Activated naive CD4-positive, alpha-beta T cell (primary cell): ENCODE measurements at regions not wholly inside any gene's neighbourhood (a gene's known extent, or its start where the extent isn't known, plus 50 kb on each side); places are given as distances from the start of the nearest gene placed in this dataset.
"Not testable (repeated sequence)": the region's sequence is repeated elsewhere in the genome, so short reads cannot be mapped to it uniquely, and the experiment has no call there.

Experiments used
- DNase-seq, 4 experiments: peaks; one replicate each; lab custom pipeline; 2025; lab: John Stamatoyannopoulos, UW

DNA sequence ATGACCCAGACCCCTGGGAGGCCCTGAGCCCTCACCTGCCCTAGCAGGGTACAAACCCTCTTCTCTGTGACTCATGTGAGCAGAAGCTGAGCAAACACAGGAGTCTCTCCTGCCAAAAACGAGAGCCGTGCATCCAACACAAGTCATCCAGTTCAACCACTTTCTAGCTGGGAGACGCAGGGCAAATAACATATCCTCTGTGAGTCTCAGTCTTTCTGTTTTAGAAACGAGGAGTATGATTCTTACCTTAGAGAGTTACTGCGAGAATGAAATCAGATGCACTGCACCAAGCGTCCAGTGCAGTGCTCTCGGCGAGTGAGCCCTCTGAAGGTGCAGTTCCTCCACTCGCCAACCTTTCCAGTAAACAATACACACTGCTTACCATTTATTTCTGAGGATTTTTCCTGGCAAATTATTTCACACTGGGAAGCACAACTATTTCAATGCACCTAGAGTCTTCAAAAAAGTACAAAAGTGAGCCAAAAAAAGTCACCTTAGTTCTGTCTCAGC lies 331.8 kb upstream of the MYT1L start:
- no peak for DNase-seq

DNA sequence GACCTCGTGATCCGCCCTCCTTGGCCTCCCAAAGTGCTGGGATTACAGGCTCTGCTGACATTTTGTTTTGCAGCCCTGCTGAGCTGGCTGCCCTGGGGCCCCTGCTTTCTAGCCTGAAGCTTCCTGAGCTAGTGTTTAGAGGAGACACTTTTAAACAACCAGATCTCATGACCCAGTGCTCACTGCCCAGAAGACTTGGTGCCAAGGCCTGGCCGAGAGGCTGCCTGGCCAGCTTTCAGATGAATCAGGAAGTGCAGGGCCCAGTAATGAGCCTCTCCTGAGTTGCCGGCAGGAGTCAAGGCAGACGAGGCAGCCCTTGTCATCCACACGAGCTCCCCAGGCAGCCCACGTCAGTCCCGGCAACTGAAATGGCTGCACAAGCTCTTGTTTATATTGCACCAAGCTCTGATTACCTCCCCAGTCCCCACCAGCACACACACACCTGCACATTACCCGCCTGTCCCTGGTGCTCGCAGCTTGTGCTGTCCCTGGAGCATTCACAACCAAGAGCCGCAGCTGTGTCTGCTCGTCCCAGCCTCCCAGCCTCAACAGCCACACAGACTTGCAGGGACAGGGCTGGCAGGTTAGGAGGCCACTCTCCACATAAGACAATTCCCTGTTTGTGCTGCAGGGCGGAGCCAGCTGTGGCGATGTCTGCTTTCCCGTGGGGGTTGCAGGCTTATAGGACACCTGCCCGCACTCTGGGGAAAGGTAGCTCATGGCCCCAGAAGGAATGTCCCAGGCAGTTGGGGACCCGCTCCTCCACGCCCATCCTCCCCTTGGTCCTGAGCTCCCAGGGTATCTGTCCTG lies 331.2 kb upstream of the MYT1L start:
- DNase-seq = no peak

DNA sequence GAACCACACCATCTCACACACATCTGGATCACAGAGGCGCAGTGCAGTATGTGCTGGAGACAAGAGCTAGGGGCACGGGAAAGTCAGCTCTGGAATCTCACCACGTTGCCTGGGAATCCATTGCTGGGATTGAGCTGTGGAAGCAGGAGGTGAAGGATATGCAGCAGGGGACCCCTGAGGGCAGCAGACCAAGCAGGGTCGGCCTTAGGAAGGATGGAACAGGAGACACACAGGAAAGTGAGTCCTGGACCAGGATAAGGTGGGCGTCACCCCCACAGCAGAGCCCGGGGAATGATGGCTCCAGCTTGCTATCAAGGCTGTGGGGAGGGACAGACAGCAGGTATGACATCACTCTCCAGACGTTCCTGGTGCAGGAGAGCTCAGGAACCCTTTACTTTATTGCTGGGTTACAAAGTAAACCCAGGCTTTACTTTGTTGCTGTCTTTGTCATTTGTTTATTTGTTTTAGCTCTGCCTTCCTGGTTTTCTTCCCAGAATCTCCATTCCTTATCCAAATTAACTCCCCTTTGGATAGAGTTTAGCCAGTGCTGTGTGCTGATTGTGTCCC lies 329.8 kb upstream of the MYT1L start:
- DNase-seq = no peak

DNA sequence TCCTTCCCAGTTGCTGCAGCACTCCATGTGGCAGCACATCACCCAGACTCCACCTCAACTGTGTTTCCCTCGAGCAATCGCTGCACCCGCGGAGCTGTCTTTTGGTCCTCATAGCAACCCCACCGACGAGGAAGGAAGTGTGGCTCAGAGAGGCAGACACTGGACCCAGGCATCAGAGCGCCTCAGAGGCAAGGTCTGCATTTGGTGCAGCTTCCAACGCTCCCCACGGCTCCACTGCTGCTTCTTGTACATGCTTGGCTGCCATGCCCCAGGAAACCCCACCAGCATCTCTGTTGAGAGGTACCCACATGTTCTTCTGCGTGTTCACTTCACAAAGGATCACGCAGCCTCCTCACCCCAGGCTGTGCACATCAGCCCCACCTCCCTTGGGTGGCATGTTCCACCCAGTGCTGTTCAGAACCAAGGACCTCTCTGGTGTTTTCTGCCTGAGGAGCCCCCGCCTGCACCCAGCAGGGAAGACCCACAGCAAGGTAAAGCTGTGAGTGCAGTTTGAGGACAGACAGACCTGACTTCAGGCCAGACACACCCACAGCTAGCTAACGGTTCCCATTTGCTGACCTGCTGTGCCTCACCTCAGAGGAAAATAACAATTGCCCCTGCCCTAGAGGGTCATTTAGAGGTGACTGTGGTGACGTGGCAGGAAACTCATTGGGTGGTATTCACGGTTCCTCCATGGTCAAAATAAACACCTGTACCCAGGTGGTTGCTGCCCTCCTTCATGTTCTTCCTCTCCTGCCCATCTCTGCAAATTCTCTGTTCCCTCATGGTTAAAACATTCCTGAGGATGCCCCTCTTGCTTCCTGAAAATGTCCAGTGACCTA lies 326.3 kb upstream of the MYT1L start:
- DNase-seq = no peak

DNA sequence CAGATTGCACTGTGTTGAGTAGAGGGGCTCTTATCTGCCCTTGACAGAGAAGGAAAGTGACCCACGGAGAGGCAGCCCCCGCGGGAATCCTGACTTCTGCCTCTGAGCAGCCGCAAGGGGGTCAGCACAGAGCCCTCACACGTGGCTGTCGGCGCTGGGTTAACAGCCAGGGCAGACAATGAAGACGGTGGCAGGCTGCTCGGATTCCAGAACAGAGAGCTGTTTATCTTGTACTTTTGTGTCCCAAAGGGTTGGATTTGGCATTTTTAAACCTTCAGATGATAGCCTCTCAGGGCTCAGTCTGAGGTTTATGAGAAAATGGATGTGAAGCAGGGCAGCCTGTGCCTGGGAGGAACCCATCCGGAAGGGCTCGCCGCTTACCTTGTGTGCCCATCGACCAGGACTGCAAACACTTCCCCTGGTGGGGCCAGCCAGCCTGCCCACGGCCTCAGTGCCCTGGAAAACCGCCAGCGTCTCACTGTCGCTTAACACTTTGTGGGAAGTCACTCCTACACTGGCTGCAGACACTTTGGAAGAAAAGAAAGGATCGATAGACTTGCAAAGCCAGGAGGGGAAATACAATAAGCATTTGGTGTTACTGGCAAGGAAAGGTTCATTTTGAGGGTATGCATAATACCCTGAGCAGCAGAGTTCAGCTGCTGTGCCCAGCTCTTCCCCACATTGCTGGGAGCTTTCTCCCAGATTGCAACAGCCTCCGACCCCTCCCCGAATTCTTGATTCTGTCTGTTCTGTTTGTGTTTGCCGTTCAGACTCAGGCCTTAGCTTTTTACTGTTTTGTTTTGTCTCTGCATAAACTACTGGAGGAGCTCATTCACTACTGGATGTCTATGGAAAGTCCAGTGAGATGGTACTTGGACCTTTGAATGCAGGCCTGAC lies 325.3 kb upstream of the MYT1L start:
- DNase-seq = no peak

DNA sequence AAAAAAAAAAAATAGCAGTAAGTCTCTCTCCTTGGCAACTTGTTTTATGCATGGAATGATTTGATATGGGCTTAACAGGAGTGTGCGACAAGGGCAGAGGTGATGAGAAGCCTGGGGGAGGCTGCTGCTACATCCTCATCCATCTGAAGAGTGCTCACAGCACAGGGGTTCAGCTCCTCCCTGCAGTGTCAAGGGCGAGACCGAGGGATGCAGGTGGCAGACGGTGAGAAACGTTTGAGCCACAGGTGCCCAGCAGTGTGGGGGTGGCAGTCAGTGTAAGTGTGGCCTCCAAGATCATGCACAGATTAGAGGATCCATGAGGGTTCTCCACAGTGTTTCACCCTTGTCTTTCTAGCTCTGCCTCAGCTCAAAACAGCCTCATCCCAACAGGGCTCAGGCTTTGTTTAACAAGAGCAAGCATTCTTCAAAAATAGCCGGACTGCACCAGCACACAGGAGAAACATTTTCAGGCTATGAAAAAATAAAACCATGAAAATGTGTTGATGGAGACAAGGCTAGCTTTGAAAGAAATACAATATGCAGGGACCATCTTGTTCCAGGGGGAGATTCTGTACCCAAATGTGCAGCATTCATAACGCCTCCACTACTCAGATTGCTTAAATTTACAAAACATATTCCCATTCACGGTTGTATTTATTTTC lies 324.5 kb upstream of the MYT1L start:
- DNase-seq = no peak

DNA sequence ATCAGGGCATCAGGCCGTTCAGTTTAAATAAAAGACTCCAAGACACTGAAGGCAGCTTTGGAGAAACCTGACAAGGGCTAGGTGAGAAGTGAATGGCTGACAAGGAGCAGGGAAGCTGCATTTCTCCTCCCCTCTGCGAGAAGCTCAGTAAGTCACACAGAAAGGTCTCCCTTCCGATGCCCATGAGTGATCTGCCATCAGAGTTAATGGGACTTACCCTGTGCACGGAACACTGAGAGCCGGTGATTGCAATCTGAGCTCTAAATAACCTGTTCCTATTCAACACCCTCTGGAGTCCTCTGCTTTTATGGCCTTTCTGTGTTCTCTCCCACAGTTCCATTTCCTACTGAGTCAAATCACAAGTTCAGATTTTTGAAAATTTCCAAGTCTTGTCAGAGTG lies 322.2 kb upstream of the MYT1L start:
- DNase-seq = no peak

DNA sequence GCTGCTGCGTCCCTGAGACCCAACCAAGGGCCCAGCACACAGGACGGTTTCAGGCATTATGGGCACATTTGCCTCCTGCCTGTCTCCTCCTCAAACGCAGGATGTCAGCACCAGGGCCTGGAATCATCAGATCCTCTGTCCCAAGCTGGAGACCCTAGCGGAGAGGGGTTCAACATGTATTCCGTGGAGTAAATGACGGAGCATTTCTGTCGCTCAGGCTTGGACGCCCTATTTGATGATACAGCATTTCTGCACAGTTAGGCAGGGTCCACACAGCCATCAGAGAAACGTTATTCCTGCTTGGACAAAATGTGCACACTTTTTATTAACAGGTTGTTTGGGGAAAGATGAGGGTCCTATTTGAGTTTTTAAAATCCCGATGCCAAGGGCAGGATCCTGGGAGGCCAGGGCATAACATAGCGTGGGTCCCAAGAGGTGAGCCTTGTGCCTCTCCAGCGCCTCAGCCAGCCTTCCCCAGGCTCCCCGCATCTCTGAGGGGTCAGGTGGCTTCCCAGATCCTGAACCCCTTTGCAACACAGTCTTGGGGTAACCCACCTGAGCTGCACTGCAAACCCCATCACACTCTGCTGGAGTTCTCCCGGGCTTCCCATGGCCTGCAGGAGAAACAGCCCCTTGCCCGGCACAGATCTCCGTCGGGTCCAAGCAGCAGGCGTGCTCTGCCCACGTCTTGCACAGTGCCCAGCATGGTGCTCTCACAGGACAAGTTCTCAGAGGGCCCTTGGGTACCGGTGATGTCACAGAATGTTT lies 319.7 kb upstream of the MYT1L start:
- no peak for DNase-seq

DNA sequence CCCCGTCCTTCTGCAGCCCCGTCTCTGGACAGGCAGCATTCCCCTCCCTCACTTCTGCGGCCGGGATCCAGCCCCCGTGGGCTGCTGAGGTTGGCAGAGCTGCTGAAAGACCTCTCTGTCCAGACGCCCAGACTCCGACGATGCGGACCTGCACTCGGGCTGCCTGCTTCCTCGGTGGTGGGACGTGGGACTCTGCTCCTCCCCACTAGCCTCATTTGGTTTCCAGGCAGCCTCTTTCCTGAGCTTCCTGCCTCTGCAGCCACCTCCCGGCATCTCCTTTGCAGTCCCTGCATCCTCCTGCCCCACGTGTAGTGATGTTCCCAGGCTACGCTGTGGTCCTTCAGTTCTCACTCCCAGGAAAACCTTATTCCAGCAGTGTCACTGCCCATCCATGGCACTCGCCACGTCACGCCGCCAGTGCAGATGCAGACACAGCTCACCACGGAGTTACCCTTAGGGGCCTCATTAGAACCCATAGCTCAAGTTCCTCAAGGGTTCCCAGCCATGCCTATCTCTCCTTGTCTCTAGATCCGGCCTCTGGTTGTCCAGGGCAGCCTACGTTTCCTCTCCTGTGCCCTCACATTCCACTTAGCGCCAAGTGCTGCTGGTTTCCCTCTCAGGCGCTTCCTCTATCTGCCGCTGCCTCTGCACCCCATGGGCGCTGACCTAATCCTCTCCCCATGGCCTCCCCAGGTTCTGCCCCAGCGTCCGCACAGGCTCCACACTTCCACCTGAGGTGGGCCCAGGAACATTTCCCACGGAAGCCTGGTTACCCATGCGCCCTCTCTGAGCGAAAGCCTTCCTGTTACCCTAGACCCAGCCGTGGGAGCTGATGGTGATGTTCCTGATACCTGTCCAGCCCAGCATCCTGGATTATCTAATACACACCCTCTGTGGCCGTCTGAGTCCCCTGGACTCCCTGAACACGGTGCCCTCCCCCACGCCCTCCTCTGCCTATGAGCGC lies 318.3 kb upstream of the MYT1L start:
- no peak for DNase-seq

DNA sequence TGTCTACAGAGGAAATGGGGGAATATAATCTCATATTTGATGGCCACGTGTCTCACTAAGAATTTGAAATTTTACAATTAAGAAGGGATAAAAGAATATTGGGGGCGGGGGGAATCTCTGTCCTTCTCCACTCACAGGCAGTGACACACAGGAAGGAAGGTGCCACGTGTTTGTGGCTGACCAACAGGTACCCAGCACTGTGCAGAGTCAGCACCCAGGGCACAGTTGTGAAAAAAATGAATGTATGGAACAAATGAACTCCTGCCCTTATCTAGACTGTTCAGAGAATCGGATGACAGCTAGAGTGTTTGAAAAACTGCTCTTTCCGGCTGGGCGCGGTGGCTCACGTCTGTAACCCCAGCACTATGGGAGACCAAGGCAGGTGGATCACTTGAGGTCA lies 317.0 kb upstream of the MYT1L start:
- DNase-seq = no peak

DNA sequence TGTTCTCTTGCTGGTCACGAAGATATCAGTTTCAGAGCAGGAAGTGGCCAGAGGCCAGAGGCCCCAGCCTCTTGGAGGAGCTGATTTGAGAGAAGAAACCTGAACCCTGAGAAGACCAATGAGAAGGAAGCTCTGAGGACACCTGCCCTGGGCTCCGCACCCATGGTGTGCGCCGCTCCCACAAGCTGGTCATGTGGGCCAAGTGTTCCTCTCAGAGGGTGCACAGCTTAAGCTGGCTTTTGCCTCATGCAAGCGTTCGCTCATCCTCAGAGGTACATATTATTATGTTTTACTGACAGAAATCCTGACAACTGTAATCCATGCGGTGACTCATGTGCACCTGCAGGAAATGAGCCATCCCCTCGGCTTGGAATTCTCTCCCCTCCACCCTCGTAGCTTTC lies 316.1 kb upstream of the MYT1L start:
- peak in 1 of 4 experiments; percentile 20 for DNase-seq

DNA sequence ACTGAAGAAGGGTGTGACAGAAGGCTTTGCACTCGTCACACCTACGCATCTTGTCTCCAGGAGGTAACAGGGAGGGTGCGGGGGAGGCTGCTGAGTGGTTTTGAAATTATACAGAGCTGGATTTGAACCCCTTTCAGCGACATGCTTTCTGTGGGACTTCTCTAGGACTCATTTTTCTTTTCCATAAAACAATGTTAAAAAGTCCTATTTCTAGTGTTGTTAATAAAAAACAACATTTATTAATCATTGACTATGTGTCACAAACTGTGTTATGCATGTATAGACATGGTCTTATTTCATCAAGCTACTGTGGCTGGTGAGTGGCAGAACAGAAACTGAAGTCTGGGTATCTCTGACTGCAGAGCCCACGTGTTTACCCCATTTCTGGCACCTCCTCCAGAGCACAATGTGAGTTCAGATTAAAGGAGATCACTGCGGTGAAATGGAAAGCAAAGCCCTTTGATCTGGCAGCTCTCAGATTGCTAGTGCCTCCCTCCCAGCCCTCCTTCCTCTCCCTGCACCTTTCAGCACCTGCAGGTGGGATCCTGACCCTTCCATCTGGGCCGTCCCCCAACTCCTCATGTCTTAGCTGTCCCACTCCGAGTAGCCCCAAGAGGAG lies 315.5 kb upstream of the MYT1L start:
- DNase-seq = peak in 2 of 4 experiments; percentile 4 to 29

DNA sequence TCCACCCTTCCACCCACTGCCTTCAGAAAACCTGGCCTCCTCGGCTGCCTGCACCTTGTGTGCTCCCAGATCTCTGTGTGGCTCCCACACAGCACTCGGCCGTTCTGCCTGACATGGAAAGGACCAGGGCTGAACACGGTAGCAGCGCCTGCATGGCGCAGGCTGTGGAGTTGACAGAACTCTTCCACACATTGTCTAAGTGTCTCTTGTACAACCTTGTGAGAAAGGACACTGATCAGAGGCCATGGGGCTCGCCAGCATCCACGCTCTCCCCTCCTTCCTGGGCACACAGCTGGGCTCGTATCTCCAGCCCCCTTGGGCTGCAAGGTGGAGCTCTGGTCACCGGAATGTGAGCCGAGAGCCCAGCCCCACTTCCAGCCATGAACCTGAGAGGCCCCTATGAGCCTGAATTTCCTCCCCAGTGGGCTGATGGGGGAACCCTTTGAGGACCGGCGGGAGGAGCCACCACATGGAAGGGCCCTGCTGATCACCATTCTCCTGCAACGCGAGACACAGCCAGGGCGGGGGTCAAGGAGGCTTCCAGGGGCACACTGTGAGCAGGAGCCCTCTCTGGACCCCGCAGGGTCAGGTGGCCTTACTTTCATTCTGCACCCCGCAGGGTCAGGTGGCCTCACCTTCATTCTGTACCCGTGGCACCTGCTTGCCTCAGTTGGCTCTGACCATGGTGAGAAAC lies 314.2 kb upstream of the MYT1L start:
- DNase-seq = no peak

DNA sequence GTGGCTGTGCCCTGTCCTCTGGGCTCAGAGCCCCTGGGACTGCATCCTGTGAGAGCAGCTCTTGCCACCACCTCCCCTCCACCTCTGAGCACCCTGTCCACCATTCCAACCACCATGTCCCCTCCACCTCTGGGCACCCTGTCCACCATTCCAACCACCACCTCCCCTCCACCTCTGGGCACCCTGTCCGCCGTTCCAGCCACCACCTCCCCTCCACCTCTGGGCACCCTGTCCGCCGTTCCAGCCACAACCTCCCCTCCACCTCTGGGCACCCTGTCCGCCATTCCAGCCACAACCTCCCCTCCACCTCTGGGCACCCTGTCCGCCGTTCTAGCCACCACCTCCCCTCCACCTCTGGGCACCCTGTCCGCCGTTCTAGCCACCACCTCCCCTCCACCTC lies 313.7 kb upstream of the MYT1L start:
- not testable (repeated sequence) for DNase-seq

DNA sequence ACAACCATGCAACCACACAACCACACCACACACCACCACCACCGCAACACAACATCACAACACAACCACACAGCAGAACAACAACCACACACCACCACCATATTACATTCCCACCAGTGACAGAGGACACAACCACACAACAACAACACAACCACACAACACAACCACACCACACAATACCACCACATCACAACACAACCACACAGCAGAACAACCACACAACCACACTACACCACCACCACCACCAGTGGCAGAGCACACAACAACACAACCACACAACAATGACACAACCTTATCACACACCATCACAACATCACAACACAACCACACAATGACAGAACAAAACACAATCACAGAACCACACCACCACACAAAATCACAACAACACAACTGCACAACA lies 313.0 kb upstream of the MYT1L start:
- no peak for DNase-seq

DNA sequence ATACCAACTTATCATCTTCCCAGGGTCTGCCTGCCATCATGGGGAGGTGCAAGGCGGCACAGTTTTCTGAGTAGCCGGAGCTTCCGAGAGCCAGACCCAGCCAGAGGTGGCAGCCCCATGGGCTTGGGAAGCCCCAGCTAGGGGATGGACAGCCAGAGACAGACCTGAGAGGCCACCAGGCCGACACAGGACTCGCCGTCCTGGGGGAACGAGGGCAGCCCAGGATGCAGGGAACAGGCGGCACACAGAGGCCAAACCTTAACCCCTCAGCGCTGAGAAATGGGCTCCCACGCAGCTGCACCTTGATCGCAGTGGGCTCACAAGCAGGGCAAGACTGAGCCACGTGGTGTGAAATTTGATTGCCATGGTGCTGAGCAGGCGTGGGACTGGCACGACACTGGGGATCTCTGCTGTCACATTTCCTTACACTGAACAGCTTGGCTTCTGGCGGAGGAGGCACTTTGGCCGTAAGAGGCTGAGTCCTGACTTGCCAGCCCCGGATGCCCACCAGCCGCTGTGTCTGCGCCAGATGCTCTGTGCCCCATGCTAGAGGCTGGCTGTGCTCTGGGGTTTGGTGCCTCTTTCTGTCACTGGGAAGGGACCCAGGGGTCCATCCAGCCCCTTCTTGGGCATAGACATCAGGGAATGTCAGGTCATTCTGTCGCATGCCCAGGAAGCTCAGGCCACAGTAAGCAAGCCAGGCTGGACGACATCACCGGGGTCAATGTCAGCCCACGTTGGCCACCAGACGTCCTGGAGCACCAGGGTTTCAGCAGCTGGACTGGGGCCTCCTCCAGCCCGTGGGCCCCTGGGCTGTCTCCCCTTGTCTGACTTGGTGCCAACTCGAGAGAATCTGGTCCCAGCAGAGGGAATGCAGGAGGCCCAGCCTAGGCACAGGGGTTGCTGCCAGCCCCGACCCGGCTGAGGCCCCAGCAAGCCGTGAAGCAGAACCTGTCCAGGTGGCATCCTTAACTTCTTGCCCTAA lies 312.1 kb upstream of the MYT1L start:
- DNase-seq = no peak
